K562 (cell line): ENCODE measurements at regions not wholly inside any gene's neighbourhood (a gene's known extent, or its start where the extent isn't known, plus 50 kb on each side); places are given as distances from the start of the nearest gene placed in this dataset.

Source experiments
- ATAC-seq: fragments of 200-7000 bp; cut with Tn5 transposase; 3 replicates; pipeline ENCODE4 v1.9.1; 2020; ENCODE audit warnings: moderate library complexity
- BruUV-seq: library from RNA; stranded (reverse); fragments of 400-500 nt; replicated peaks from 2 replicates; lab custom pipeline; 2021; lab: Mats Ljungman, UMichigan
- CTCF ChIA-PET: fragments of 300-600 bp; formaldehyde crosslinking; extraction: SDS; loops from one replicate; lab custom pipeline; 2021; ENCODE audit warnings: low intra/inter-chr PET ratio; lab: Yijun Ruan, JAX
- POLR2A ChIA-PET: fragments of 300-600, 350-650 bp; sonication (Branson Sonifier 250); formaldehyde crosslinking; extraction: SDS; loops from one replicate; lab custom pipeline; 2021; ENCODE audit warnings: antibody characterized with exemption, inconsistent platforms; lab: Yijun Ruan, JAX
- DNase-seq, 4 experiments: peaks; one replicate each; pipeline versions ENCODE4 v3.0.0 to v3.0.0-alpha.2; 2011 to 2018; ENCODE audit warnings: low spot score in 3 of 4, mixed read lengths in 3 of 4; ENCODE audit errors: extremely low read depth in 1 of 4
- FAIRE-seq: peaks from 2 replicates; lab custom pipeline; 2011; peaks lifted over from hg19 to GRCh38; lab: Jason Lieb, UNC
- H2AFZ ChIP-seq: 2 replicates; pipeline ENCODE4 v1.6.0; 2011; ENCODE audit warnings: low read depth, low read length, control low read depth, inconsistent platforms
- H3K27ac ChIP-seq: fragments of 200-600 bp; 3 replicates; pipeline ENCODE4 v1.8.0; 2011; ENCODE audit warnings: low read depth, mild to moderate bottlenecking, control low read depth, inconsistent platforms, low read length, moderate library complexity, mixed read lengths; ENCODE audit errors: extremely low read depth
- H3K27me3 ChIP-seq, 2 experiments: fragments of 300-600 bp in 1 of 2; 2 replicates in 1 of 2; 3 replicates in 1 of 2; pipeline versions ENCODE4 v1.6.0 to v1.8.0; 2011; ENCODE audit warnings: inconsistent platforms in 2 of 2, low read length in 2 of 2, mild to moderate bottlenecking in 1 of 2, mixed read lengths in 1 of 2, moderate library complexity in 1 of 2; ENCODE audit not compliant: control insufficient read depth in 2 of 2, insufficient read depth in 2 of 2
- H3K36me3 ChIP-seq: fragments of 300-600 bp; 3 replicates; pipeline ENCODE4 v1.8.0; 2011; ENCODE audit warnings: mild to moderate bottlenecking, low read length, inconsistent platforms; ENCODE audit not compliant: control insufficient read depth, insufficient read depth
- H3K4me1 ChIP-seq, 2 experiments: fragments of 200-600 bp in 1 of 2; replicated peaks in 1 of 2; 2 replicates in 1 of 2; 3 replicates in 1 of 2; pipeline versions ENCODE4 v1.5.1 to v1.8.0; 2011; ENCODE audit warnings: inconsistent platforms in 2 of 2, low read length in 2 of 2, mild to moderate bottlenecking in 1 of 2, mixed read lengths in 1 of 2, moderate library complexity in 1 of 2; ENCODE audit not compliant: control insufficient read depth in 2 of 2, insufficient read depth in 2 of 2
- H3K4me2 ChIP-seq: 2 replicates; pipeline ENCODE4 v1.6.1; 2011; ENCODE audit warnings: low read length, control low read depth, inconsistent platforms, mixed read lengths; ENCODE audit not compliant: insufficient read depth
- H3K4me3 ChIP-seq: fragments of 200-600 bp; sonication (generic), shearing (Covaris generic); 2 replicates; pipeline ENCODE4 v1.5.1; 2016; ENCODE audit warnings: control low read depth, inconsistent platforms
- H3K79me2 ChIP-seq: fragments of 200-600 bp; 3 replicates; pipeline ENCODE4 v1.8.0; 2011; ENCODE audit warnings: low read length, inconsistent platforms; ENCODE audit not compliant: control insufficient read depth, insufficient read depth
- H3K9ac ChIP-seq, 2 experiments: 2 replicates each; pipeline versions ENCODE4 v1.6.0 to v1.6.1; 2011; ENCODE audit warnings: low read depth in 2 of 2, low read length in 2 of 2, control low read depth in 1 of 2, inconsistent platforms in 1 of 2, mild to moderate bottlenecking in 1 of 2, mixed read lengths in 1 of 2; ENCODE audit not compliant: insufficient read depth in 1 of 2
- H3K9me1 ChIP-seq: one replicate; pipeline ENCODE4 v1.6.0; 2011; ENCODE audit warnings: inconsistent platforms, mild to moderate bottlenecking, low read length, moderate library complexity; ENCODE audit not compliant: control insufficient read depth, insufficient read depth
- H3K9me3 ChIP-seq: replicated peaks from 2 replicates; pipeline ENCODE4 v1.5.1; 2011; ENCODE audit warnings: low read depth, low read length, inconsistent platforms; ENCODE audit not compliant: control insufficient read depth, insufficient read depth
- H4K20me1 ChIP-seq: replicated peaks from 2 replicates; pipeline ENCODE4 v1.6.1; 2011; ENCODE audit warnings: low read length, inconsistent platforms, mixed read lengths; ENCODE audit not compliant: control insufficient read depth, insufficient read depth
- E2F5 ChIP-seq: sonication (generic); formaldehyde crosslinking; IDR thresholded peaks from 2 replicates; pipeline ENCODE4 v1.8.0; 2022; ENCODE audit warnings: mild to moderate bottlenecking, missing genetic modification reagents
- GTF3C2 ChIP-seq: IDR thresholded peaks from 3 replicates; pipeline ENCODE4 v1.6.1; 2011; ENCODE audit warnings: borderline replicate concordance, mild to moderate bottlenecking, moderate library complexity; ENCODE audit not compliant: insufficient read length; ENCODE audit errors: extremely low read depth
- KLF16 ChIP-seq: IDR thresholded peaks from 2 replicates; pipeline ENCODE4 v1.6.1; 2016; ENCODE audit warnings: antibody characterized with exemption
- NEUROD1 ChIP-seq: fragments of 150-350 bp; IDR thresholded peaks from 2 replicates; pipeline ENCODE4 v1.6.1; 2014; ENCODE audit warnings: borderline replicate concordance, low read length, low read depth; ENCODE audit not compliant: partially characterized antibody
- PPARD ChIP-seq: fragments of 250-450 bp; sonication (Bioruptor Pico); IDR thresholded peaks from 2 replicates; pipeline ENCODE4 v1.8.0; 2022; ENCODE audit warnings: inconsistent platforms, mild to moderate bottlenecking, moderate library complexity
- PREB ChIP-seq: sonication (generic); formaldehyde crosslinking; IDR thresholded peaks from 2 replicates; pipeline ENCODE4 v1.8.1; 2023; ENCODE audit warnings: mild to moderate bottlenecking, missing genetic modification reagents
- PTTG1 ChIP-seq: fragments of 450-650 bp; IDR thresholded peaks from 2 replicates; pipeline ENCODE4 v1.6.1; 2016; ENCODE audit warnings: low read depth, mild to moderate bottlenecking, missing genetic modification characterization, missing compliant biosample characterization
- ZNF253 ChIP-seq: fragments of 250-450 bp; sonication (Bioruptor Pico); conservative IDR thresholded peaks from 2 replicates; pipeline ENCODE4 v1.6.1; 2021; ENCODE audit warnings: mild to moderate bottlenecking
- ZNF280B ChIP-seq: fragments of 250-450 bp; sonication (Bioruptor Pico); IDR thresholded peaks from 2 replicates; pipeline ENCODE4 v1.5.1; 2021; ENCODE audit warnings: mild to moderate bottlenecking
- WGBS: fragments of 100-300 bp; shearing (Covaris generic); methylation state at CpG from one replicate; pipeline ENCODE4 v1.1.6; 2016; ENCODE audit warnings: low coverage, mixed read lengths; ENCODE audit not compliant: insufficient coverage; ENCODE audit errors: missing lambda C conversion rate; 5-methylcytosine and 5-hydroxymethylcytosine counted together
- in situ Hi-C: fragments of 300-500 bp; cut with MboI; formaldehyde crosslinking; loops from 4 replicates; pipeline ENCODE4 v1.15.0; 2018; ENCODE audit warnings: inconsistent platforms, mixed read lengths
- intact Hi-C: fragments of 100-400 bp; cut with micrococcal nuclease; formaldehyde crosslinking; loops from 2 replicates; pipeline ENCODE4 v1.14.2; 2022

- ATAC-seq, result no peak
- Histone ChIP-seq H4K20me1 (no peaks in the 10 kb centered on the region), H3K36me3 (no peaks in the 10 kb centered on the region), H3K79me2 (no peaks in the 10 kb centered on the region), H3K27me3 (peaks cover 0 to 10% of the 10 kb centered on the region in 2 experiments; a peak in 3 of 5 replicates), H3K9me3 (no peaks in the 10 kb centered on the region), H3K4me3 (no peak overlapping the region), H3K9ac (no peak overlapping the region), H3K9me1 (no peaks in the 10 kb centered on the region), H3K27ac (no peak overlapping the region), H3K4me1 (no peaks in the 10 kb centered on the region)
- no peak for FAIRE-seq
- BruUV-seq, result no TSS peak
- in situ Hi-C loops, result no loop called here
- 0% methylated on average over 3 of the region's 3 CpGs for WGBS
- intact Hi-C loops, result loop anchor here (10.0 kb wide), 1 partner anchor 108 kb away; no protein-coding TSS in a partner anchor
- CTCF ChIA-PET, result no interaction called here
- POLR2A ChIA-PET, result no interaction called here
- no peak for TF ChIP-seq PTTG1
- no peak for TF ChIP-seq NEUROD1
- no peak for TF ChIP-seq ZNF253 (CRISPR knock-in tag)
- no peak for TF ChIP-seq ZNF280B (CRISPR knock-in tag)
- TF ChIP-seq, all 486 proteins: peak for 0
- DNase-seq, result no peak
- Histone ChIP-seq H2AFZ (no peak overlapping the region), H3K4me2 (no peak overlapping the region)
Observed at GRCh38 chr5:133756756-133757155, 144.4 kb upstream of the FSTL4 start.

- no peak overlapping the region for H3K4me2 ChIP-seq
- POLR2A ChIA-PET, result interaction anchor here (1.3 kb wide), 1 partner anchor 9 kb away, joined by 5 read pairs; no protein-coding TSS in a partner anchor
- H3K79me2 ChIP-seq, result no peaks in the 10 kb centered on the region
- FAIRE-seq (no peak), ATAC-seq (no peak), DNase-seq (no peak)
- peaks cover 0 to 11% of the 10 kb centered on the region in 2 experiments; a peak in 3 of 5 replicates for H3K27me3 ChIP-seq
- in situ Hi-C loops (no loop called here), intact Hi-C loops (loop anchor here (10.0 kb wide), 1 partner anchor 109 kb away; no protein-coding TSS in a partner anchor)
- no peaks in the 10 kb centered on the region for H3K36me3 ChIP-seq
- no peak overlapping the region for H3K9ac ChIP-seq
- H4K20me1 ChIP-seq, result no peaks in the 10 kb centered on the region
- H3K27ac ChIP-seq, result no peak overlapping the region
- H3K4me1 ChIP-seq, result no peaks in the 10 kb centered on the region
- CTCF ChIA-PET, result no interaction called here
- BruUV-seq, result no TSS peak
- WGBS, result 0% methylated on average over 3 of the region's 3 CpGs
- no peak overlapping the region for H3K4me3 ChIP-seq
- H2AFZ ChIP-seq, result no peak overlapping the region
- H3K9me1 ChIP-seq, result no peaks in the 10 kb centered on the region
- no peaks in the 10 kb centered on the region for H3K9me3 ChIP-seq
- TF ChIP-seq KLF16 (no peak), PREB (CRISPR knock-in tag) (no peak), GTF3C2 (no peak), E2F5 (CRISPR knock-in tag) (no peak), PPARD (CRISPR knock-in tag) (no peak)
Observed at GRCh38 chr5:133756036-133756435, 143.7 kb upstream of the FSTL4 start.
